Ishikawa (cell line): ENCODE measurements at regions not wholly inside any gene's neighbourhood (a gene's known extent, or its start where the extent isn't known, plus 50 kb on each side); places are given as distances from the start of the nearest gene placed in this dataset.

Source experiments
- CEBPB ChIP-seq: IDR thresholded peaks from 2 replicates; pipeline ENCODE4 v1.6.1; 2012
- CREB1 ChIP-seq: IDR thresholded peaks from 2 replicates; pipeline ENCODE4 v1.6.1; 2012; ENCODE audit warnings: low read depth
- EGR1 ChIP-seq: IDR thresholded peaks from 2 replicates; pipeline ENCODE4 v1.6.1; 2012
- EP300 ChIP-seq: IDR thresholded peaks from 2 replicates; pipeline ENCODE4 v1.6.1; 2012; ENCODE audit warnings: borderline replicate concordance
- FOXM1 ChIP-seq: IDR thresholded peaks from 2 replicates; pipeline ENCODE4 v1.6.1; 2012; ENCODE audit warnings: low read depth, borderline replicate concordance
- NFIC ChIP-seq: IDR thresholded peaks from 2 replicates; pipeline ENCODE4 v1.6.1; 2012
- RAD21 ChIP-seq: IDR thresholded peaks from 2 replicates; pipeline ENCODE4 v1.6.1; 2012; ENCODE audit warnings: low read depth
- TAF1 ChIP-seq: IDR thresholded peaks from 2 replicates; pipeline ENCODE4 v1.6.1; 2012; ENCODE audit warnings: low read depth, mild to moderate bottlenecking
- TCF12 ChIP-seq: IDR thresholded peaks from 2 replicates; pipeline ENCODE4 v1.6.1; 2012; ENCODE audit warnings: low read depth
- TEAD4 ChIP-seq: IDR thresholded peaks from 2 replicates; pipeline ENCODE4 v1.6.1; 2012
- YY1 ChIP-seq: IDR thresholded peaks from 2 replicates; pipeline ENCODE4 v1.6.1; 2012; ENCODE audit warnings: low read depth
- ZBTB7A ChIP-seq: IDR thresholded peaks from 2 replicates; pipeline ENCODE4 v1.6.1; 2012; ENCODE audit warnings: low read depth
- TF ChIP-seq, protein P1 (sequence below): IDR thresholded peaks from 2 replicates; pipeline ENCODE4 v1.6.1; 2012; ENCODE audit warnings: low read depth, mild to moderate bottlenecking
- TF ChIP-seq, protein P2 (sequence below): IDR thresholded peaks from 2 replicates; pipeline ENCODE4 v1.6.1; 2012
- TF ChIP-seq, protein P3 (sequence below): IDR thresholded peaks from 2 replicates; pipeline ENCODE4 v1.6.1; 2012

DNA sequence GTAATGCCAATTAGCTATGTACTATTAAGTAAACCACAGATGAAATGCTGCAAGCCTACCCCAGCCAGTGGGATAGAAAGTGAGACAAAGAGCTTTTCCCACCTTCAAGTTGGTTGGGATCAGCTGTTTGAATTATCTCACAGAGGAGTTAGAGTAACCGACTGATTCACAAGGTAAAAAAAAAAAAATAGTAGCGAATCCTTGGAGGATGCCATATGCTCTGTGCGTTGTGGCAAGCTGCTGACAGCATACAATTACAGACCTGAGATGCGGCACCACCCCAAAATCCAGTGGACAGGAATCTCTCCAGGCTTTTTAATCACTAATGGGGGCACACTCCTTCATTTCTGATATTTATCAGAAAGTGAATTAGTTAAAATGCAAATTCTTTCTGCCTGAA, 157.0 kb upstream of the RMST start:
- no peak for TF ChIP-seq FOXM1
- TF ChIP-seq, protein P1, sequence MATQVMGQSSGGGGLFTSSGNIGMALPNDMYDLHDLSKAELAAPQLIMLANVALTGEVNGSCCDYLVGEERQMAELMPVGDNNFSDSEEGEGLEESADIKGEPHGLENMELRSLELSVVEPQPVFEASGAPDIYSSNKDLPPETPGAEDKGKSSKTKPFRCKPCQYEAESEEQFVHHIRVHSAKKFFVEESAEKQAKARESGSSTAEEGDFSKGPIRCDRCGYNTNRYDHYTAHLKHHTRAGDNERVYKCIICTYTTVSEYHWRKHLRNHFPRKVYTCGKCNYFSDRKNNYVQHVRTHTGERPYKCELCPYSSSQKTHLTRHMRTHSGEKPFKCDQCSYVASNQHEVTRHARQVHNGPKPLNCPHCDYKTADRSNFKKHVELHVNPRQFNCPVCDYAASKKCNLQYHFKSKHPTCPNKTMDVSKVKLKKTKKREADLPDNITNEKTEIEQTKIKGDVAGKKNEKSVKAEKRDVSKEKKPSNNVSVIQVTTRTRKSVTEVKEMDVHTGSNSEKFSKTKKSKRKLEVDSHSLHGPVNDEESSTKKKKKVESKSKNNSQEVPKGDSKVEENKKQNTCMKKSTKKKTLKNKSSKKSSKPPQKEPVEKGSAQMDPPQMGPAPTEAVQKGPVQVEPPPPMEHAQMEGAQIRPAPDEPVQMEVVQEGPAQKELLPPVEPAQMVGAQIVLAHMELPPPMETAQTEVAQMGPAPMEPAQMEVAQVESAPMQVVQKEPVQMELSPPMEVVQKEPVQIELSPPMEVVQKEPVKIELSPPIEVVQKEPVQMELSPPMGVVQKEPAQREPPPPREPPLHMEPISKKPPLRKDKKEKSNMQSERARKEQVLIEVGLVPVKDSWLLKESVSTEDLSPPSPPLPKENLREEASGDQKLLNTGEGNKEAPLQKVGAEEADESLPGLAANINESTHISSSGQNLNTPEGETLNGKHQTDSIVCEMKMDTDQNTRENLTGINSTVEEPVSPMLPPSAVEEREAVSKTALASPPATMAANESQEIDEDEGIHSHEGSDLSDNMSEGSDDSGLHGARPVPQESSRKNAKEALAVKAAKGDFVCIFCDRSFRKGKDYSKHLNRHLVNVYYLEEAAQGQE, result no peak
- no peak for TF ChIP-seq CREB1
- TF ChIP-seq, protein P2, sequence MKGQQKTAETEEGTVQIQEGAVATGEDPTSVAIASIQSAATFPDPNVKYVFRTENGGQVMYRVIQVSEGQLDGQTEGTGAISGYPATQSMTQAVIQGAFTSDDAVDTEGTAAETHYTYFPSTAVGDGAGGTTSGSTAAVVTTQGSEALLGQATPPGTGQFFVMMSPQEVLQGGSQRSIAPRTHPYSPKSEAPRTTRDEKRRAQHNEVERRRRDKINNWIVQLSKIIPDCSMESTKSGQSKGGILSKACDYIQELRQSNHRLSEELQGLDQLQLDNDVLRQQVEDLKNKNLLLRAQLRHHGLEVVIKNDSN, result no peak
- TF ChIP-seq, protein P3, sequence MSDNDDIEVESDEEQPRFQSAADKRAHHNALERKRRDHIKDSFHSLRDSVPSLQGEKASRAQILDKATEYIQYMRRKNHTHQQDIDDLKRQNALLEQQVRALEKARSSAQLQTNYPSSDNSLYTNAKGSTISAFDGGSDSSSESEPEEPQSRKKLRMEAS, result no peak
- TF ChIP-seq TCF12, result no peak
- no peak for TF ChIP-seq EP300
- TF ChIP-seq TAF1, result no peak
- no peak for TF ChIP-seq EGR1
- no peak for TF ChIP-seq NFIC
- no peak for TF ChIP-seq TEAD4
- no peak for TF ChIP-seq RAD21
- no peak for TF ChIP-seq YY1
- no peak for TF ChIP-seq CEBPB
- TF ChIP-seq ZBTB7A, result no peak

DNA sequence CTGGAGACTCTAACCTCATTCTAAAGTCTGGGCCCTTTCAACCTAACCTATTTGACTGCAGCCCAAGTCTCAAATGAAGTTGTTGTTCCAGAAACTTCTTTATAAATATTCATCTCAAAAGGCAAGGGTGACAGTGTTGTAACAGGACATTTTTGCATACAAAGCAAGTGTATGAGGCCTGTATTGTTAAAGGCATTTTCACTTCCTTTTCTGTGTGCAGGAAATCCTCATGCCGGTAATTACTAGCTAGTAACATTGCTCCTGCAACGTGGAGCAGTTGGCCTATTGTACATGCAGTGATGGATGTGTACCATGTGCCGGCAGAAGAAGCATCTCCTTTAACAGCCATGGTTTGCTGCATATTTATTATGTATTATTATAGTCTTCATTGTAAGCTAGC, 156.5 kb upstream of the RMST start:
- TF ChIP-seq EP300, result no peak
- no peak for TF ChIP-seq TEAD4
- TF ChIP-seq EGR1, result no peak

DNA sequence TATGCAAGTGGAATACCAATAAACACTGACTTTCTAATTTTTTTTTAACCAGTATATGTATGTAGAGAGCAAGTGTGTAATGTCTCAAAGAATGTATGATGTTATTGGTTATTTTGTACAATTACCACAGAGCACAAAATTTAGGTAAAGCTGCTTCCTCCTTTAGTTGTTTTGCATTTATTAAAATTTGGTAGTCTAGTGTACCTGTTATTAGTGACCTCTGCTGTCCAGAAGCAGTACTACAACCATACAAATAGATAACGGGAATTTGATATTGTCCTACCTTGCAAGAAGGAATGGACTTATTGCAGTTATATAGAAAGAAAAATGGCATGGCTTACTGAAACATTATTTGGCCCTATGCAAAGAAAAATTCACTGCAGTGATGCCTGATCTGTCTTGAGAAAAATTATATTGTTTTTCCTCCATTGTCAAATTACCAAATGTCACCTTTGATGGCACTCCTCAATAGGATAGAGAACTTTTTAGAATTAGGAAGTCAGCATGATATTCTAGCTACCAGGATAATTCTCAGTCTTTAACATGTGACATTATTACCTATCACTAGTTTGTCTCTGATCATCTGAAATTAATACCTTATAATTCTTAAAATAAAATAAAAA, 153.9 kb upstream of the RMST start:
- no peak for TF ChIP-seq FOXM1
- peak; percentile 71 for TF ChIP-seq RAD21

DNA sequence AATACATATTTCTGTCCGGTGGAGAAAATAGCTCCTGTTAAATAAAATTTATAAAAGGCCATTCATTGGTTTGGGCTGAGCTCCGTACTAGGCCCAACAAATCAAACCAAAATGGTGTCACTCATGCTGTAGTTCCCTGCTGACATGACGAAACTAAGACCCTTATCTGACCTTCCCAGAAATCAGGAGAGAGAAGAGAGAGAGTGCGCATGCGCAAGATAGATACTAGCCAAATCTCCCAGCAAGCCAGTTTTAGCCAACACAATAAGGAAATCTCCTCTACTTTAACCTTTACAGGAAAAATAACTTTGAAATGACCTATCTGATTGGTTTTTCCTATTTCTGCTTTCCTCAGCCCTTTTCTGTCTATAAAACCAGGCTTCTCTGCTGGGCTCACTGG, 152.7 kb upstream of the RMST start:
- TF ChIP-seq TEAD4, result no peak
- TF ChIP-seq EP300, result no peak
- no peak for TF ChIP-seq TAF1
- TF ChIP-seq, protein P2, result no peak
- no peak for TF ChIP-seq CREB1

DNA sequence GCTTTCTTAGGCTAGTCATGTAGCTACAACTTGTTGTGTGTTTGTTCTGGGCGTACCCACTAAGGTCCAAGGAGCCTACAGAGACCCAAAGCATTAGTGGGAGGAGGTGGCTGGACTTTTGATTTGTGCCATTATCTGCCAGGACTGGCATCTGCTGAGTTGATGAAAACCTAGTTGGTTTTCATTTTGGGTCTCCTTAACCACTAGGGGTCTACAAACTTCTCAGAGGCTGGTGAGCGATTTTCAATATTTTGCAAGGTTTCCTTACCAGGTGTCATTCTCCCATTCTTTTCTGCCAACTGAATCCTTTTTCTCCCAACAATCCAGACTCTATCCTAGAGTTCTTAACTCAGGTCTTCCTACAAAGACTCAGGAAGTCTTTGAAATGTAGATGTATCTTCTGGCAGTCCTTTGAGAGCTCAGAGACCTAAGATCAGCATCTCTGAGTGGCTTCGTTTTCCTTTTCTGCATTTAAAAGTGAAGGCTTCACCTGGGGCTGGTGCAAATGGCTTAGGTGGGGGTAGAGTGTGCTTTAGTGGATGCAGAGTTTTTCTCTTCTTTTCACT, 150.0 kb upstream of the RMST start:
- TF ChIP-seq NFIC (no peak), CEBPB (no peak), EGR1 (no peak), TCF12 (no peak), RAD21 (no peak), EP300 (no peak), CREB1 (no peak), TAF1 (no peak), ZBTB7A (no peak), YY1 (no peak), FOXM1 (no peak), TEAD4 (no peak)
- TF ChIP-seq, protein P2, result no peak
- TF ChIP-seq, protein P3, result no peak
- TF ChIP-seq, protein P1, result no peak
